Panc1 (cell line): ENCODE measurements at regions not wholly inside any gene's neighbourhood (a gene's known extent, or its start where the extent isn't known, plus 50 kb on each side); places are given as distances from the start of the nearest gene placed in this dataset.

Experiments
- ATAC-seq: fragments of 200-7000 bp; cut with Tn5 transposase; 2 replicates; pipeline ENCODE4 v1.9.1; 2020; ENCODE audit warnings: mild to moderate bottlenecking, moderate library complexity
- BruUV-seq: library from RNA; stranded (reverse); fragments of 400-500 nt; replicated peaks from 2 replicates; lab custom pipeline; 2021; lab: Mats Ljungman, UMichigan
- CTCF ChIA-PET: fragments of 300-600 bp; sonication (Branson Sonifier 250); formaldehyde crosslinking; loops from one replicate; lab custom pipeline; 2022; ENCODE audit warnings: antibody characterized with exemption; lab: Charles Lee
- POLR2A ChIA-PET: fragments of 300-600 bp; sonication (Branson Sonifier 250); formaldehyde crosslinking; loops from one replicate; lab custom pipeline; 2022; ENCODE audit warnings: antibody characterized with exemption; lab: Charles Lee
- DNase-seq: peaks from one replicate; pipeline ENCODE4 v3.0.0-alpha.2; 2010; ENCODE audit warnings: low read depth, low spot score
- H3K27ac ChIP-seq: 2 replicates; pipeline ENCODE4 v1.5.1; 2011; ENCODE audit warnings: mild to moderate bottlenecking, low read length, inconsistent platforms
- H3K27me3 ChIP-seq: fragments of 200-500 bp; sonication (Bioruptor generic); 2 replicates; pipeline ENCODE4 v1.6.0; 2014; ENCODE audit warnings: low read length, inconsistent platforms; ENCODE audit not compliant: control insufficient read depth, insufficient read depth
- H3K36me3 ChIP-seq: fragments of 200-500 bp; sonication (Bioruptor generic); 2 replicates; pipeline ENCODE4 v1.5.1; 2014; ENCODE audit warnings: inconsistent platforms, mild to moderate bottlenecking, low read length, moderate library complexity; ENCODE audit not compliant: control insufficient read depth, insufficient read depth
- H3K4me1 ChIP-seq: 2 replicates; pipeline ENCODE4 v1.5.1; 2011; ENCODE audit warnings: inconsistent platforms, mild to moderate bottlenecking, low read length, moderate library complexity; ENCODE audit not compliant: control insufficient read depth, insufficient read depth
- H3K4me3 ChIP-seq, 2 experiments: 2 replicates each; pipeline ENCODE4 v1.5.1; 2011 to 2012; ENCODE audit warnings: low read depth in 2 of 2, low read length in 2 of 2, mild to moderate bottlenecking in 2 of 2, inconsistent platforms in 1 of 2, moderate library complexity in 1 of 2
- H3K9me3 ChIP-seq: fragments of 200-500 bp; sonication (Bioruptor generic); 2 replicates; pipeline ENCODE4 v1.5.1; 2014; ENCODE audit warnings: low read depth, mild to moderate bottlenecking, inconsistent platforms, low read length, moderate library complexity; ENCODE audit not compliant: control insufficient read depth, insufficient read depth
- CTCF ChIP-seq: fragments of 450-650 bp; IDR thresholded peaks from 2 replicates; pipeline ENCODE4 v1.5.1; 2017; ENCODE audit warnings: mild to moderate bottlenecking
- POLR2AphosphoS5 ChIP-seq: IDR thresholded peaks from 2 replicates; pipeline ENCODE4 v1.6.1; 2012; ENCODE audit warnings: mild to moderate bottlenecking, low read depth, low read length, moderate library complexity
- REST ChIP-seq, 2 experiments: IDR thresholded peaks; 2 replicates each; pipeline ENCODE4 v1.6.1; 2011 to 2012; ENCODE audit warnings: low read depth in 2 of 2, control low read depth in 1 of 2, low read length in 1 of 2, mild to moderate bottlenecking in 1 of 2, moderate library complexity in 1 of 2; ENCODE audit not compliant: insufficient read depth in 1 of 2
- SIN3A ChIP-seq: IDR thresholded peaks from 2 replicates; pipeline ENCODE4 v1.6.1; 2012; ENCODE audit warnings: low read depth, mild to moderate bottlenecking, low read length, moderate library complexity, borderline replicate concordance; ENCODE audit not compliant: insufficient read depth
- TCF7L2 ChIP-seq: IDR thresholded peaks from 2 replicates; pipeline ENCODE4 v1.6.1; 2011; ENCODE audit warnings: mild to moderate bottlenecking, low read depth, low read length, inconsistent platforms
- in situ Hi-C: cut with HindIII; loops from 2 replicates; pipeline ENCODE4 v1.10.0; 2016; ENCODE audit warnings: low sequenced_read_pairs, low pct_unique_long_range_greater_than_20kb
- intact Hi-C: fragments of 100-400 bp; cut with micrococcal nuclease; formaldehyde crosslinking; loops from one replicate; pipeline ENCODE4 v1.10.0; 2022; ENCODE audit not compliant: unreplicated experiment

- no peaks in the 10 kb centered on the region for H3K4me1 ChIP-seq
- DNase-seq (no peak), ATAC-seq (no peak)
- no peak overlapping the region for H3K27ac ChIP-seq
- BruUV-seq = no TSS peak
- no peak overlapping the region for H3K4me3 ChIP-seq
- intact Hi-C loops = no loop called here
- no peaks in the 10 kb centered on the region for H3K27me3 ChIP-seq
- ChIA-PET CTCF (no interaction called here), POLR2A (no interaction called here)
- in situ Hi-C loops = no loop called here
- no peaks in the 10 kb centered on the region for H3K36me3 ChIP-seq
- TF ChIP-seq CTCF (no peak), REST (IDR thresholded peaks at IDR 0.05; ENCODE audit: insufficient read depth in 1 of 2, low read depth in 2 of 2, low read length in 1 of 2) (no peak), SIN3A (no peak), POLR2AphosphoS5 (no peak), TCF7L2 (no peak)
- H3K9me3 ChIP-seq = no peaks in the 10 kb centered on the region
Observed at GRCh38 chr22:34841331-34841771, 224.6 kb upstream of the ISX start.

- in situ Hi-C loops = no loop called here
- H3K36me3 ChIP-seq = no peaks in the 10 kb centered on the region
- BruUV-seq = no TSS peak
- ATAC-seq = no peak
- TF ChIP-seq POLR2AphosphoS5 = no peak
- no peak for TF ChIP-seq REST (IDR thresholded peaks at IDR 0.05; ENCODE audit: insufficient read depth in 1 of 2, low read depth in 2 of 2, low read length in 1 of 2)
- TF ChIP-seq CTCF = no peak
- no peak for TF ChIP-seq TCF7L2
- no peak for TF ChIP-seq SIN3A
- no peak overlapping the region for H3K27ac ChIP-seq
- no peaks in the 10 kb centered on the region for H3K27me3 ChIP-seq
- POLR2A ChIA-PET = no interaction called here
- intact Hi-C loops = no loop called here
- CTCF ChIA-PET = no interaction called here
- no peaks in the 10 kb centered on the region for H3K4me1 ChIP-seq
- DNase-seq = no peak
- no peak overlapping the region for H3K4me3 ChIP-seq
- no peaks in the 10 kb centered on the region for H3K9me3 ChIP-seq
Observed at GRCh38 chr22:34841911-34842310, 224.0 kb upstream of the ISX start.
